ENCODE measurements at regions not wholly inside any gene's neighbourhood (a gene's known extent, or its start where the extent isn't known, plus 50 kb on each side); places are given as distances from the start of the nearest gene placed in this dataset.

DNA sequence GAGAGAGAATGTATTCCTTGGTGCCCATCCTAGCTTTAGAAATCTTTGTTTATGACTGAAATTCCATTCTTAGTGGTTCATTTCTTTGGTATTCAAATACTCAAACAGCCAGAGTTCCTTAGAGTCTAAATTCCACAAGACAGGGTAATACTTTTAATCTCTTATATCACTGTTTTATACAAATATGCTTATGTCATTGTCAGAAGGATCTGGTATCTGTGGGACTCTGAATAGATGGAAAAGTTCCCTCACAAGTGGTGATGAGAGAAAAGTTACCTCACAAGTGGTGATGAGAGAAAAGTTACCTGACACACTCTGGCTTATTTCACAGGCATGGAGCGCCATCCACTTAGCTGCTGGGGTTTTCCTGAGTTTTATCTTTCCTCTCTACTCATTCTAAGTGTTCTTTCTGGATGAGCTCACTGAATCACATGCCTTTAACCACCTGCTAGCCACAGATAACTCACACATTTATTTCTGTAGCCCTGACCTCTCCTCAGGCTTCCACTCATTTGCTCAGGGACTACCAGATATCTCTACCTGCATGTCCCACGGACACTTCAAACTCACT lies 784.0 kb downstream of the SUGCT start:
- Histone ChIP-seq H3K4me3 (no peak overlapping the region), H3K4me2 (no peak overlapping the region), H3K4me1 (no peaks in the 10 kb centered on the region), H3K27me3 (no peaks in the 10 kb centered on the region), H4K20me1 (no peaks in the 10 kb centered on the region), H3K9ac (no peak overlapping the region), H3K36me3 (no peaks in the 10 kb centered on the region), H3K9me3 (no peaks in the 10 kb centered on the region), H3K27ac (no peak overlapping the region)
- TF ChIP-seq Cebpa-rat (IDR thresholded peaks at IDR 0.05): no peak

DNA sequence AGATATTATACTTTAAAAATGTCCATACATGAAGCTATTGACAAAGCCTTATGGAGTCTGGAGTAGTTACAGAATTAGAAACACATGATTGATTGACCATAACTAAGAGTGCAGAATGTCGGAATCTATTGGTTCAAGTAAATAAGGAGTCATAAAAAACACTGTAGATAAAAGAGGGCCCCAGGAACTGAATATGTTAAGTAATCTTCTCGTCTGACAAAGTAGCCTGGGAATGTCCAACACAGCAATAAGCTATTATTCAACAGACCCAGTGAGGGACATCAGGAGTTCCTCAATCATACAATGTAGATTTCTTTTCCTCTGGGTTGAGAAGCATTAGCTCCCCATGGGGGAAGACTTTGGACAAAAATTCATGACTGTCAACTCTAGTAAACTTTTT lies 782.0 kb downstream of the SUGCT start:
- no peaks in the 10 kb centered on the region for H3K36me3 ChIP-seq
- no peaks in the 10 kb centered on the region for H3K27me3 ChIP-seq
- no peak overlapping the region for H3K4me2 ChIP-seq
- H3K9me3 ChIP-seq: no peaks in the 10 kb centered on the region
- TF ChIP-seq Cebpa-rat (IDR thresholded peaks at IDR 0.05): no peak
- H4K20me1 ChIP-seq: no peaks in the 10 kb centered on the region
- no peak overlapping the region for H3K27ac ChIP-seq
- H3K4me3 ChIP-seq: no peak overlapping the region
- no peak overlapping the region for H3K9ac ChIP-seq
- H3K4me1 ChIP-seq: no peaks in the 10 kb centered on the region

DNA sequence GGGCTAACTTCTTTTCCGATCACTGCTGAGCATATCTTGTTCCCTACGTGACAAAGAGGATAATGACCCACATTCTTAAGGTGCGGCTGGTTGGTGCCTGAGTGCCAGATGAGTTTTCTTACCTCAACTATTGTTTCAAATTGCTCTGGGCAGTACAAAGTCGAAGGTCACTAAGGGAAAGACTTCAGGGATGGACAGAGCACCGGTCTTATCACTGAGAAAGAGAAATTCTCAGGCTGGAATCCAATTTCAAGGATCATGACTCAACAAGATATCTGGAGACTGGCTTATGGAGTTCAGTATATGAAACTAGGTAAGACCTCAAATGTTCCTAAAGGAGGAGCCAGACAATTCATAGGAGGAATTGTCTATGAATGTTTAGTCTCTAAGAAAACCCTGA lies 780.3 kb downstream of the SUGCT start:
- Histone ChIP-seq H3K4me1 (no peaks in the 10 kb centered on the region), H3K9me3 (no peaks in the 10 kb centered on the region), H3K9ac (no peak overlapping the region), H3K27me3 (no peaks in the 10 kb centered on the region), H4K20me1 (no peaks in the 10 kb centered on the region), H3K4me2 (no peak overlapping the region), H3K27ac (no peak overlapping the region), H3K36me3 (no peaks in the 10 kb centered on the region), H3K4me3 (no peak overlapping the region)
- no peak for TF ChIP-seq Cebpa-rat (IDR thresholded peaks at IDR 0.05)
